Keratinocyte (primary cell): ENCODE measurements at regions not wholly inside any gene's neighbourhood (a gene's known extent, or its start where the extent isn't known, plus 50 kb on each side); places are given as distances from the start of the nearest gene placed in this dataset.

ENCODE experiments used
- DNase-seq: peaks from one replicate; pipeline ENCODE4 v3.0.0-alpha.2; 2011; ENCODE audit warnings: low read depth, missing footprints, low spot score
- FAIRE-seq: peaks from 2 replicates; lab custom pipeline; 2011; peaks lifted over from hg19 to GRCh38; lab: Jason Lieb, UNC
- H2AFZ ChIP-seq: 2 replicates; pipeline ENCODE4 v1.6.0; 2012; ENCODE audit warnings: low read length, control low read depth, inconsistent platforms; ENCODE audit not compliant: control insufficient read depth
- H3K27ac ChIP-seq: 2 replicates; pipeline ENCODE4 v1.5.1; 2011; ENCODE audit warnings: low read length; ENCODE audit not compliant: control insufficient read depth, insufficient read depth
- H3K27me3 ChIP-seq: 3 replicates; pipeline ENCODE4 v1.6.0; 2011; ENCODE audit warnings: low read length; ENCODE audit not compliant: control insufficient read depth, insufficient read depth; ENCODE audit errors: extremely low read depth
- H3K36me3 ChIP-seq, 2 experiments: 2 replicates in 1 of 2; 3 replicates in 1 of 2; pipeline ENCODE4 v1.5.1; 2011; ENCODE audit warnings: low read length in 2 of 2, mild to moderate bottlenecking in 1 of 2; ENCODE audit not compliant: control insufficient read depth in 2 of 2, insufficient read depth in 2 of 2; ENCODE audit errors: extremely low read depth in 1 of 2
- H3K4me1 ChIP-seq: 3 replicates; pipeline ENCODE4 v1.5.1; 2011; ENCODE audit warnings: low read length; ENCODE audit not compliant: control insufficient read depth, insufficient read depth; ENCODE audit errors: extremely low read depth
- H3K4me2 ChIP-seq: 3 replicates; pipeline ENCODE4 v1.6.0; 2011; ENCODE audit warnings: low read depth, low read length; ENCODE audit not compliant: control insufficient read depth, insufficient read depth; ENCODE audit errors: extremely low read depth
- H3K4me3 ChIP-seq, 3 experiments: fragments of 200-600 bp in 1 of 3; sonication (generic) in 1 of 3; 2 replicates in 2 of 3; 3 replicates in 1 of 3; pipeline ENCODE4 v1.5.1; 2011 to 2016; ENCODE audit warnings: low read length in 3 of 3, mild to moderate bottlenecking in 3 of 3, control low read depth in 2 of 3, inconsistent platforms in 1 of 3, low read depth in 1 of 3, mixed read lengths in 1 of 3, mixed run types in 1 of 3, moderate library complexity in 1 of 3; ENCODE audit not compliant: control insufficient read depth in 2 of 3, insufficient read depth in 2 of 3; ENCODE audit errors: extremely low read depth in 1 of 3
- H3K79me2 ChIP-seq: 2 replicates; pipeline ENCODE4 v1.6.0; 2012; ENCODE audit warnings: low read length; ENCODE audit not compliant: control insufficient read depth, insufficient read depth
- H3K9ac ChIP-seq: 3 replicates; pipeline ENCODE4 v1.6.0; 2011; ENCODE audit warnings: low read length; ENCODE audit not compliant: control insufficient read depth, insufficient read depth; ENCODE audit errors: extremely low read depth
- H3K9me1 ChIP-seq: 3 replicates; pipeline ENCODE4 v1.6.0; 2011; ENCODE audit warnings: low read length; ENCODE audit not compliant: control insufficient read depth, insufficient read depth; ENCODE audit errors: extremely low read depth
- H3K9me3 ChIP-seq: 2 replicates; pipeline ENCODE4 v1.5.1; 2012; ENCODE audit warnings: low read depth, low read length; ENCODE audit not compliant: control insufficient read depth
- H4K20me1 ChIP-seq: 3 replicates; pipeline ENCODE4 v1.6.0; 2011; ENCODE audit warnings: low read length; ENCODE audit not compliant: control insufficient read depth, insufficient read depth; ENCODE audit errors: extremely low read depth
- EZH2 ChIP-seq: IDR thresholded peaks from one replicate; pipeline ENCODE4 v1.6.1; 2012; ENCODE audit warnings: inconsistent platforms, mild to moderate bottlenecking, low read length, moderate library complexity
- dilution Hi-C: fragments of 300-500 bp; cut with MboI; formaldehyde crosslinking; loops from one replicate; pipeline ENCODE4 v1.7.0; 2020; ENCODE audit warnings: low sequenced_read_pairs; ENCODE audit not compliant: extremely low pct_ligation_motif_present
- TF ChIP-seq, protein P1 (sequence below), 3 experiments: IDR thresholded peaks in 1 of 3; conservative IDR thresholded peaks in 1 of 3; optimal IDR thresholded peaks in 1 of 3; 2 replicates in 2 of 3; 3 replicates in 1 of 3; pipeline versions ENCODE3 to v1.5.1; 2011; ENCODE audit warnings: low read length in 3 of 3, mild to moderate bottlenecking in 3 of 3, moderate library complexity in 2 of 3, control low read depth in 1 of 3, inconsistent platforms in 1 of 3; ENCODE audit not compliant: insufficient read depth in 2 of 3; ENCODE audit errors: extremely low read depth in 1 of 3

DNA sequence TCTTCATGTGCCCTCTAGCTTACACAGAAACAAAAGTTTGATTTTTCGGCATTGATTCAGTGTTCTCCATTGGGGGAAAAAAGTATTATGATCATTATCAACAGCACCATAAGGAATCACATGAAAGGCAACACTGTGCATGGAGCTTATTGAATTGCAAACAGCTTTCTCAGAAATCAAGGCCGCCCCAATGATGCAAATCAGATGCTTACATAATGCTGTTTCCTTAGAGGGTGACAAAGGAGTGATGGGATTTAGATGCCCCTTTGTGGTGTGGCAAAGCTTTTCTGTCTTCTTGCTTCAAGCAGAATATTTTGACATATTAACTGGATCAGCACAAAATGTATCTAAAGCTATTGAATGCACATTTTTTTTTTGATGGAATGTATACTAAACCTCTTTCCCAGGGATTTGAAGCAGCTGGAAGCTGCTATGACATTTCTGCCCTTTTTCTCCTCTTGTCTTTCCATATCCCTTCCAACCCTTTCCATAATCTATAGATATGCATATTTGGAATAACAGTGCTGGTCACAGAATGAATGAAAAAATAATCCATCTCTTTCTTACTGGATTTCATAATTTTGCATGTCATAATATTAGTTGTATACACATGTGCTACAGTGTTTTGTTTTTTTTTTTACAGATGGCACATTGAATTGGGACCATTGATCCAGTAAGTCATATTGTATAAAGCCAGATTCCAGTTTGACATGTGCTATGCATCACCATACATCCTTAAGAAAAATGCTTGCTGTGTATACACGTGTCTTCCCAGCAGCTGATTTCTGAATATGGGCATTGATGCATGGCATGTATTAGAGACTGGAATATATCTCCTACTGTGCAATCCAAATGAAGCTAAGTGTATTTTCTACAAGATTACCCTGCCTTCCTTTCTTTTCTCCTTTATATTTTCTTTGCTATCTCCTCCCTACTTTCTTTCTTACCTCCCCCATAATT lies 259.7 kb upstream of the DCN start:
- Histone ChIP-seq H3K4me2 (no peak overlapping the region), H3K36me3 (no peaks in the 10 kb centered on the region), H3K9me1 (no peaks in the 10 kb centered on the region), H3K4me1 (no peaks in the 10 kb centered on the region), H2AFZ (no peak overlapping the region), H3K9me3 (no peaks in the 10 kb centered on the region), H4K20me1 (no peaks in the 10 kb centered on the region), H3K4me3 (no peak overlapping the region), H3K79me2 (no peaks in the 10 kb centered on the region), H3K27ac (no peak overlapping the region), H3K27me3 (no peaks in the 10 kb centered on the region), H3K9ac (no peak overlapping the region)
- dilution Hi-C loops, result no loop called here
- DNase-seq, result no peak
- FAIRE-seq, result no peak
- TF ChIP-seq, protein P1, sequence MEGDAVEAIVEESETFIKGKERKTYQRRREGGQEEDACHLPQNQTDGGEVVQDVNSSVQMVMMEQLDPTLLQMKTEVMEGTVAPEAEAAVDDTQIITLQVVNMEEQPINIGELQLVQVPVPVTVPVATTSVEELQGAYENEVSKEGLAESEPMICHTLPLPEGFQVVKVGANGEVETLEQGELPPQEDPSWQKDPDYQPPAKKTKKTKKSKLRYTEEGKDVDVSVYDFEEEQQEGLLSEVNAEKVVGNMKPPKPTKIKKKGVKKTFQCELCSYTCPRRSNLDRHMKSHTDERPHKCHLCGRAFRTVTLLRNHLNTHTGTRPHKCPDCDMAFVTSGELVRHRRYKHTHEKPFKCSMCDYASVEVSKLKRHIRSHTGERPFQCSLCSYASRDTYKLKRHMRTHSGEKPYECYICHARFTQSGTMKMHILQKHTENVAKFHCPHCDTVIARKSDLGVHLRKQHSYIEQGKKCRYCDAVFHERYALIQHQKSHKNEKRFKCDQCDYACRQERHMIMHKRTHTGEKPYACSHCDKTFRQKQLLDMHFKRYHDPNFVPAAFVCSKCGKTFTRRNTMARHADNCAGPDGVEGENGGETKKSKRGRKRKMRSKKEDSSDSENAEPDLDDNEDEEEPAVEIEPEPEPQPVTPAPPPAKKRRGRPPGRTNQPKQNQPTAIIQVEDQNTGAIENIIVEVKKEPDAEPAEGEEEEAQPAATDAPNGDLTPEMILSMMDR (optimal IDR thresholded peaks at IDR 0.05 in 1 of 3, IDR thresholded peaks at IDR 0.05 in 1 of 3, conservative IDR thresholded peaks at IDR 0.05 in 1 of 3; ENCODE audit: extremely low read depth in 1 of 3, insufficient read depth in 2 of 3, low read length in 3 of 3), result no peak
- no peak for TF ChIP-seq EZH2

DNA sequence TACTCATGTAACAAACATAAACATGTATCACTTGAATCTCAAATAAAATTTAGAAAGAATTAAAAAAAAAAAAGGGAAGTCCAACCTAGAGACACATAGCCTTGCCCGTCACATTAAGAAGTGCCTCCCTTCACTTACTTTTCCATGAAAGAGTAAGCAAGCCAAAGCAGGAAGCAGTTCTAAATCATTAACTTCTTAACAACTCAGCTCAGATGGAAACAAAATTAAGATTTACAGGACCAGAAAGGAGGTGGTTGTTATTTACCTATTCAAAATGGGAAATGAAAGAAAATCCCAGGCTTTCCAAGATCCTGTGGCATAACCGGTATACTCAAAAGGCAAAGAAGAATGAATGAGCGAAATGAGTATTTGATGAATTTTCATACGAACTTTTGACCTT lies 258.6 kb upstream of the DCN start:
- Histone ChIP-seq H4K20me1 (no peaks in the 10 kb centered on the region), H3K36me3 (no peaks in the 10 kb centered on the region), H3K27me3 (no peaks in the 10 kb centered on the region), H3K27ac (no peak overlapping the region), H3K9me1 (no peaks in the 10 kb centered on the region), H3K4me2 (no peak overlapping the region), H3K79me2 (no peaks in the 10 kb centered on the region), H3K9me3 (no peaks in the 10 kb centered on the region), H3K4me1 (no peaks in the 10 kb centered on the region), H3K4me3 (no peak overlapping the region), H3K9ac (no peak overlapping the region), H2AFZ (no peak overlapping the region)
- FAIRE-seq (no peak), DNase-seq (no peak)
- TF ChIP-seq EZH2, result no peak
- TF ChIP-seq, protein P1 (optimal IDR thresholded peaks at IDR 0.05 in 1 of 3, IDR thresholded peaks at IDR 0.05 in 1 of 3, conservative IDR thresholded peaks at IDR 0.05 in 1 of 3; ENCODE audit: extremely low read depth in 1 of 3, insufficient read depth in 2 of 3, low read length in 3 of 3), result no peak
- dilution Hi-C loops, result no loop called here
